Epidermal melanocyte (primary cell): ENCODE measurements at regions not wholly inside any gene's neighbourhood (a gene's known extent, or its start where the extent isn't known, plus 50 kb on each side); places are given as distances from the start of the nearest gene placed in this dataset.
"Not testable (repeated sequence)": the region's sequence is repeated elsewhere in the genome, so short reads cannot be mapped to it uniquely, and the experiment has no call there.

Experiments used
- DNase-seq: peaks from one replicate; pipeline ENCODE4 v3.0.0; 2011; ENCODE audit warnings: low spot score; ENCODE audit not compliant: insufficient read length

- not testable (repeated sequence) for DNase-seq
These were observed 667.1 kb downstream of the PRIM2 start for GRCh38 chr6:57984575-57984974.

GRCh38 chr6:57985734-57986133 is 668.3 kb downstream of the PRIM2 start:
- not testable (repeated sequence) for DNase-seq

- DNase-seq, result not testable (repeated sequence)
These were observed 669.2 kb downstream of the PRIM2 start for GRCh38 chr6:57986584-57986983.

- not testable (repeated sequence) for DNase-seq
These were observed 672.2 kb downstream of the PRIM2 start for GRCh38 chr6:57989520-57990080.

GRCh38 chr6:57998858-57999619 is 681.6 kb downstream of the PRIM2 start:
- not testable (repeated sequence) for DNase-seq

GRCh38 chr6:58000233-58000632 is 682.8 kb downstream of the PRIM2 start:
- DNase-seq, result not testable (repeated sequence)

- not testable (repeated sequence) for DNase-seq
These were observed 686.2 kb downstream of the PRIM2 start for GRCh38 chr6:58003417-58004167.

GRCh38 chr6:58007334-58008000 is 690.0 kb downstream of the PRIM2 start:
- DNase-seq, result not testable (repeated sequence)

- not testable (repeated sequence) for DNase-seq
These were observed 690.5 kb downstream of the PRIM2 start for GRCh38 chr6:58008001-58008335.

- not testable (repeated sequence) for DNase-seq
These were observed 694.6 kb downstream of the PRIM2 start for GRCh38 chr6:58011954-58012600.

GRCh38 chr6:58016614-58017013 is 699.2 kb downstream of the PRIM2 start:
- DNase-seq, result not testable (repeated sequence)

- not testable (repeated sequence) for DNase-seq
These were observed 710.8 kb downstream of the PRIM2 start for GRCh38 chr6:58028188-58028587.

GRCh38 chr6:58038213-58038612 is 720.8 kb downstream of the PRIM2 start:
- not testable (repeated sequence) for DNase-seq

- not testable (repeated sequence) for DNase-seq
These were observed 729.2 kb downstream of the PRIM2 start for GRCh38 chr6:58046584-58046983.

GRCh38 chr6:58047389-58047788 is 730.0 kb downstream of the PRIM2 start:
- not testable (repeated sequence) for DNase-seq

GRCh38 chr6:58047865-58048264 is 730.4 kb downstream of the PRIM2 start:
- DNase-seq, result not testable (repeated sequence)

- DNase-seq, result not testable (repeated sequence)
These were observed 738.2 kb downstream of the PRIM2 start for GRCh38 chr6:58055465-58056176.

- DNase-seq, result not testable (repeated sequence)
These were observed 742.3 kb downstream of the PRIM2 start for GRCh38 chr6:58059701-58060100.

GRCh38 chr6:58063542-58063941 is 746.1 kb downstream of the PRIM2 start:
- DNase-seq, result not testable (repeated sequence)

GRCh38 chr6:58067867-58068548 is 750.6 kb downstream of the PRIM2 start:
- DNase-seq, result not testable (repeated sequence)
